ENCODE measurements at regions not wholly inside any gene's neighbourhood (a gene's known extent, or its start where the extent isn't known, plus 50 kb on each side); places are given as distances from the start of the nearest gene placed in this dataset.

DNA sequence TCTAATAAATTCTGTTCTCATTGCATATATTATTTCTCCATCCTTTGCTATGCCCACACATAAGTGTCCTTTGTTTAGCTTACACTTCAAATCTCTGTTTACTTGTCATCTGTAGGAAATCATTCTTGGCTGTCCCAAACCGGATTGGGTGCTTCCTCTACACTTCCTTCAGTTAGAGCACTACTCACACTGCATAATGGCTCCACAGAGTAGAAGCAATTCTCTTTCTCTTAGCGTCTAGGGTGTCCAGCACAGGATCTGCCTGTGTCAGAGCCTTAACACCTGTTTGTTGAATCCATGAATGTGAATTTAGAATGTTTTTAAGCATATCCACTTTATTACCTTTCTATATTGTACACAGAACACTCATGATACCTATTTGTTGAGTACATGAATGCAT, 87.0 kb upstream of the BMP2 start:
- H3K27me3 Mint-ChIP-seq = no peaks in the 10 kb centered on the region

DNA sequence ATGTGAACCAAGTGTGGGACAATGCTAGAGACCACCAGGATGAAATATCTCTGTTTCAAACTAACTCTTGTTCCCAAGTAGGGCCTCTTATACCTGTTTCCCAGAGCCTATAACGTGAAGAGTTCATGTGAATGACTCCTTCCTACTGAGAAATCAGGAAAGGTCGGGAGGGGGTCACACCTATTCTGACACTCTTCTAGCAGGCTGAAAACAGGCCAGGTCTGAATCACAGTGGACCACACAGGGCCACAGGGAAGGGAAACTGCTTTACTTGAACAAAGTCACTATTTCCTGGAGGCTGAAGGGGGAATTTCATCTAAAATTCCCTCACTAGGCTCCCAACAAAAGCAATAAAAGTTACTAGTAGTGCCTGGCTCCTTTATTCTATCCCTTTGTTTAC, 88.4 kb upstream of the BMP2 start:
- Histone ChIP-seq H3K4me1 (ENCODE audit: control insufficient read depth, insufficient read depth, low read length, poor library complexity, severe bottlenecking) (no peaks in the 10 kb centered on the region), H3K27me3 (ENCODE audit: control insufficient read depth, insufficient read depth, low read length) (no peaks in the 10 kb centered on the region), H3K9me3 (ENCODE audit: control insufficient read depth in 2 of 2, low read length in 2 of 2) (no peaks in the 10 kb centered on the region), H3K4me3 (ENCODE audit: low read depth, low read length) (no peak overlapping the region), H3K36me3 (ENCODE audit: control insufficient read depth, insufficient read depth, low read length) (no peaks in the 10 kb centered on the region), H3K27ac (ENCODE audit: insufficient read depth, low read length, poor library complexity, severe bottlenecking) (no peak overlapping the region)
- Mint-ChIP-seq H3K27me3 (no peaks in the 10 kb centered on the region), H3K9me3 (peaks cover 0 to 6% (median 4%) of the 10 kb centered on the region in 7 donors), H3K36me3 (no peaks in the 10 kb centered on the region), H3K4me1 (no peaks in the 10 kb centered on the region), H3K4me3 (no peak overlapping the region), H3K27ac (no peak overlapping the region)
- DNase-seq (no peak), ATAC-seq (ENCODE audit: low read depth in 2 of 2) (no peak)

More for the DNA sequence above, 87.0 kb upstream of the BMP2 start:
- Mint-ChIP-seq H3K4me3 (no peak overlapping the region), H3K4me1 (no peaks in the 10 kb centered on the region), H3K9me3 (peaks cover 0 to 6% (median 3%) of the 10 kb centered on the region in 7 donors), H3K27ac (no peak overlapping the region), H3K36me3 (no peaks in the 10 kb centered on the region)
- no peak overlapping the region for H3K4me3 ChIP-seq (ENCODE audit: low read depth, low read length)
- H3K9me3 ChIP-seq (ENCODE audit: control insufficient read depth in 2 of 2, low read length in 2 of 2) = no peaks in the 10 kb centered on the region
- no peaks in the 10 kb centered on the region for H3K36me3 ChIP-seq (ENCODE audit: control insufficient read depth, insufficient read depth, low read length)
- H3K4me1 ChIP-seq (ENCODE audit: control insufficient read depth, insufficient read depth, low read length, poor library complexity, severe bottlenecking) = no peaks in the 10 kb centered on the region
- no peak overlapping the region for H3K27ac ChIP-seq (ENCODE audit: insufficient read depth, low read length, poor library complexity, severe bottlenecking)
- no peak for ATAC-seq (ENCODE audit: low read depth in 2 of 2)
- no peak for DNase-seq
- no peaks in the 10 kb centered on the region for H3K27me3 ChIP-seq (ENCODE audit: control insufficient read depth, insufficient read depth, low read length)

DNA sequence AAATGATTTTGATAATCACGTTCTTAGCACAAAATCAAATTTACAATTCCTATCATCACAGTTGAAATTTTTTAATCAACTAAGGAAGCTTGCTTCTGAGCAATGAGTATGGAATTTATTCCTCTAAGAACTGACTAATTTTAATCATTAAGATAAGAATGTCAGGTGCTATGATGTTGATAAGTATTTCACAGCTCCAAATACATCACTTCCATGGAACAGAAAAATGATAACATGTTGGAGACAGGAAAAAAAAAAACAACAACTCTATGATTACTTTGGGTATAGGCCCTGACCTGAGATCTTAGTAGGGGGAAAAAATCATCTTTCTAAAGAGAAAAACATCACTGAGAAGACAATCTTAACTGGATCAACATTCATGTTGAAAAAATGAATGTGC, 89.4 kb upstream of the BMP2 start:
- DNase-seq = no peak
- Histone ChIP-seq H3K27ac (ENCODE audit: insufficient read depth, low read length, poor library complexity, severe bottlenecking) (no peak overlapping the region), H3K4me3 (ENCODE audit: low read depth, low read length) (no peak overlapping the region), H3K27me3 (ENCODE audit: control insufficient read depth, insufficient read depth, low read length) (no peaks in the 10 kb centered on the region), H3K9me3 (ENCODE audit: control insufficient read depth in 2 of 2, low read length in 2 of 2) (no peaks in the 10 kb centered on the region), H3K36me3 (ENCODE audit: control insufficient read depth, insufficient read depth, low read length) (no peaks in the 10 kb centered on the region), H3K4me1 (ENCODE audit: control insufficient read depth, insufficient read depth, low read length, poor library complexity, severe bottlenecking) (no peaks in the 10 kb centered on the region)
- no peaks in the 10 kb centered on the region for H3K4me1 Mint-ChIP-seq
- no peaks in the 10 kb centered on the region for H3K36me3 Mint-ChIP-seq
- no peak overlapping the region for H3K27ac Mint-ChIP-seq
- peaks cover 0 to 7% (median 4%) of the 10 kb centered on the region in 7 donors for H3K9me3 Mint-ChIP-seq
- no peak for ATAC-seq (ENCODE audit: low read depth in 2 of 2)
- H3K4me3 Mint-ChIP-seq = no peak overlapping the region
- no peaks in the 10 kb centered on the region for H3K27me3 Mint-ChIP-seq

DNA sequence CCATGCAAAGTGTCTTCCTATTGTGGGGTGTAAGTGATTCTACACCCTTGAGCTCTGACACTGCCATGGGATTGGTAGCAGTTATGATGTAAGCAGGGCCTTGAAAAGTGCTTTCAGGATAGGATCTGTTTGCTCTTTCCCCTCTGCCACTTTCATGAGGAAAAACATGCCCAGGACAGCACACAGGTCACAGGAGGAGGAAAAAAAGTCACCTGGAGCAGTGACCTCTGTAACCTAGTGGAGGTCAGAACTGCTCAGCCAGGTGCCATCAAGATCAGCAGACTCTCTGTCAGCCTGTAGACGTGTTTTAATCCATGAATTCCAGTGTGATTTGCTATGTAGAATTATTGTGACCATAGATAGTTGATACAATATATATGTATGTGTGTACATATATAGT, 92.7 kb upstream of the BMP2 start:
- Mint-ChIP-seq H3K4me3 (no peak overlapping the region), H3K27ac (no peak overlapping the region), H3K4me1 (no peaks in the 10 kb centered on the region), H3K9me3 (peaks cover 0 to 6% (median 4%) of the 10 kb centered on the region in 7 donors), H3K36me3 (no peaks in the 10 kb centered on the region), H3K27me3 (no peaks in the 10 kb centered on the region)
- no peaks in the 10 kb centered on the region for H3K4me1 ChIP-seq (ENCODE audit: control insufficient read depth, insufficient read depth, low read length, poor library complexity, severe bottlenecking)
- no peaks in the 10 kb centered on the region for H3K9me3 ChIP-seq (ENCODE audit: control insufficient read depth in 2 of 2, low read length in 2 of 2)
- no peaks in the 10 kb centered on the region for H3K36me3 ChIP-seq (ENCODE audit: control insufficient read depth, insufficient read depth, low read length)
- no peak overlapping the region for H3K4me3 ChIP-seq (ENCODE audit: low read depth, low read length)
- H3K27me3 ChIP-seq (ENCODE audit: control insufficient read depth, insufficient read depth, low read length) = no peaks in the 10 kb centered on the region
- ATAC-seq (ENCODE audit: low read depth in 2 of 2) = no peak
- H3K27ac ChIP-seq (ENCODE audit: insufficient read depth, low read length, poor library complexity, severe bottlenecking) = no peak overlapping the region
- DNase-seq = no peak

- no peaks in the 10 kb centered on the region for H3K36me3 Mint-ChIP-seq
Observed at GRCh38 chr20:6673071-6673470, 94.4 kb upstream of the BMP2 start.

GRCh38 chr20:6671829-6672228, 95.7 kb upstream of the BMP2 start:
- Mint-ChIP-seq H3K27ac (no peak overlapping the region), H3K27me3 (no peaks in the 10 kb centered on the region), H3K9me3 (peaks cover 0 to 9% (median 4%) of the 10 kb centered on the region in 7 donors), H3K36me3 (no peaks in the 10 kb centered on the region), H3K4me3 (no peak overlapping the region), H3K4me1 (no peaks in the 10 kb centered on the region)
- Histone ChIP-seq H3K4me3 (ENCODE audit: low read depth, low read length) (no peak overlapping the region), H3K27me3 (ENCODE audit: control insufficient read depth, insufficient read depth, low read length) (no peaks in the 10 kb centered on the region), H3K4me1 (ENCODE audit: control insufficient read depth, insufficient read depth, low read length, poor library complexity, severe bottlenecking) (no peaks in the 10 kb centered on the region), H3K9me3 (ENCODE audit: control insufficient read depth in 2 of 2, low read length in 2 of 2) (no peaks in the 10 kb centered on the region), H3K36me3 (ENCODE audit: control insufficient read depth, insufficient read depth, low read length) (no peaks in the 10 kb centered on the region), H3K27ac (ENCODE audit: insufficient read depth, low read length, poor library complexity, severe bottlenecking) (no peak overlapping the region)
- DNase-seq (no peak), ATAC-seq (ENCODE audit: low read depth in 2 of 2) (no peak)

More at GRCh38 chr20:6673071-6673470, 94.4 kb upstream of the BMP2 start:
- no peaks in the 10 kb centered on the region for H3K36me3 ChIP-seq (ENCODE audit: control insufficient read depth, insufficient read depth, low read length)
- ATAC-seq (ENCODE audit: low read depth in 2 of 2) (no peak), DNase-seq (no peak)
- H3K9me3 ChIP-seq (ENCODE audit: control insufficient read depth in 2 of 2, low read length in 2 of 2) = no peaks in the 10 kb centered on the region
- no peaks in the 10 kb centered on the region for H3K27me3 ChIP-seq (ENCODE audit: control insufficient read depth, insufficient read depth, low read length)
- no peaks in the 10 kb centered on the region for H3K4me1 ChIP-seq (ENCODE audit: control insufficient read depth, insufficient read depth, low read length, poor library complexity, severe bottlenecking)
- Mint-ChIP-seq H3K4me3 (no peak overlapping the region), H3K9me3 (peaks cover 0 to 9% (median 4%) of the 10 kb centered on the region in 7 donors), H3K4me1 (no peaks in the 10 kb centered on the region), H3K27ac (no peak overlapping the region), H3K27me3 (no peaks in the 10 kb centered on the region)
- H3K4me3 ChIP-seq (ENCODE audit: low read depth, low read length) = no peak overlapping the region
- no peak overlapping the region for H3K27ac ChIP-seq (ENCODE audit: insufficient read depth, low read length, poor library complexity, severe bottlenecking)

DNA sequence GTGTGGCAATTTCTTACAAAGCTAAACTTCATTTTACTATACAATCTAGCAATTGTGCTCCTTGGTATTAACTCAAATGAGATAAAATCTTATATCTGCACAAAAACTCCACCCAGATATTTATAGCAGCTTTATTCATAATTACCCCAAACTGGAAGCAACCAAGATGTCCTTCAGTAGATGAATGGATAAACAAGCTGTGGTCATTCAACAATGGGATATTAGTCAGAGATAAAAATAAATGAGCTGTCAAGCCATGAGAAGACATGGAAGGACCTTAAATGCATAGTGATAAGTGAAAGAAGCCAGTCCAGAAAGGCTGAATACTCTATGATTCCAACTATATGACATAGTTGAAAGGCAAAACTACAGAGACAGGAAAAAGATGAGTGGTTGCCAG, 98.9 kb upstream of the BMP2 start:
- H3K27me3 Mint-ChIP-seq = no peaks in the 10 kb centered on the region
- no peaks in the 10 kb centered on the region for H3K4me1 Mint-ChIP-seq
- H3K27me3 ChIP-seq (ENCODE audit: control insufficient read depth, insufficient read depth, low read length) = no peaks in the 10 kb centered on the region
- no peaks in the 10 kb centered on the region for H3K36me3 ChIP-seq (ENCODE audit: control insufficient read depth, insufficient read depth, low read length)
- DNase-seq (no peak), ATAC-seq (ENCODE audit: low read depth in 2 of 2) (no peak)
- no peak overlapping the region for H3K27ac Mint-ChIP-seq
- no peaks in the 10 kb centered on the region for H3K36me3 Mint-ChIP-seq
- no peak overlapping the region for H3K4me3 Mint-ChIP-seq
- peaks cover 0 to 5% of the 10 kb centered on the region in 2 experiments for H3K9me3 ChIP-seq (ENCODE audit: control insufficient read depth in 2 of 2, low read length in 2 of 2)
- peaks cover 0 to 21% (median 5%) of the 10 kb centered on the region in 7 donors for H3K9me3 Mint-ChIP-seq
- no peak overlapping the region for H3K4me3 ChIP-seq (ENCODE audit: low read depth, low read length)
- no peaks in the 10 kb centered on the region for H3K4me1 ChIP-seq (ENCODE audit: control insufficient read depth, insufficient read depth, low read length, poor library complexity, severe bottlenecking)
- no peak overlapping the region for H3K27ac ChIP-seq (ENCODE audit: insufficient read depth, low read length, poor library complexity, severe bottlenecking)

- H3K4me3 ChIP-seq (ENCODE audit: low read depth, low read length) = no peak overlapping the region
- Mint-ChIP-seq H3K9me3 (peaks cover 0 to 20% (median 4%) of the 10 kb centered on the region in 7 donors), H3K36me3 (no peaks in the 10 kb centered on the region), H3K27me3 (no peaks in the 10 kb centered on the region), H3K4me1 (no peaks in the 10 kb centered on the region), H3K27ac (no peak overlapping the region), H3K4me3 (no peak overlapping the region)
- no peak for ATAC-seq (ENCODE audit: low read depth in 2 of 2)
- H3K36me3 ChIP-seq (ENCODE audit: control insufficient read depth, insufficient read depth, low read length) = no peaks in the 10 kb centered on the region
- H3K9me3 ChIP-seq (ENCODE audit: control insufficient read depth in 2 of 2, low read length in 2 of 2) = peaks cover 0 to 5% of the 10 kb centered on the region in 2 experiments
- no peak overlapping the region for H3K27ac ChIP-seq (ENCODE audit: insufficient read depth, low read length, poor library complexity, severe bottlenecking)
- no peaks in the 10 kb centered on the region for H3K4me1 ChIP-seq (ENCODE audit: control insufficient read depth, insufficient read depth, low read length, poor library complexity, severe bottlenecking)
- DNase-seq = no peak
- H3K27me3 ChIP-seq (ENCODE audit: control insufficient read depth, insufficient read depth, low read length) = no peaks in the 10 kb centered on the region
Observed at GRCh38 chr20:6665621-6666355, 101.7 kb upstream of the BMP2 start.
